ENCODE measurements at regions not wholly inside any gene's neighbourhood (a gene's known extent, or its start where the extent isn't known, plus 50 kb on each side); places are given as distances from the start of the nearest gene placed in this dataset.

DNA sequence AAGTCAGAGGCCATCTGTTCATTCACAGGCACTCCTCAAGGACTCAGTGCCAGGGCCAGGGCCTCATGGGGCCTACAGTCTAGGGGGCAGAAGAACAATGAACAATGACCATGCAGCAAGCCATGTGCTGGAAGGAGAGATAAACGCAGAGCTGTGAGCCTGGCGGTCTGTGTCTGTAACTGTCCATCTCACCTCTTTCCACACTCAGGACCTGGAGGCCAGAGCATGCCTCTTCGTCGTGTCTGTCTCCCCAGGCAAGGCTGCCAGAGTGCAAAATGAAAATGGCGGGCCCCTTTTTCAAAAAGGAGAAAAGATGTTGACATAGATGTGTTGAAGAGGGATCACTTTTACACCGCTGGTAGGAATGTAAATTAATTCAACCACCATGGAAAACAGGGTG is 78.5 kb downstream of the MSX1 start:
- Histone ChIP-seq H3K9me3 (ENCODE audit: control extremely low read depth in 1 of 3, control insufficient read depth in 2 of 3, insufficient read depth in 1 of 3, low read length in 2 of 3) (peaks cover 0 to 4% (median 1%) of the 10 kb centered on the region in 3 donors), H3K36me3 (replicated peaks in 1 of 2; ENCODE audit: control extremely low read depth in 1 of 2, control insufficient read depth in 1 of 2, extremely low read depth in 1 of 2, insufficient read depth in 2 of 2, low read length in 1 of 2) (no peaks in the 10 kb centered on the region), H3K79me2 (ENCODE audit: control insufficient read depth, insufficient read depth, low read length) (no peaks in the 10 kb centered on the region), H3K9ac (ENCODE audit: low read length) (no peak overlapping the region), H4K20me1 (ENCODE audit: control insufficient read depth, insufficient read depth, low read length, poor library complexity, severe bottlenecking) (no peaks in the 10 kb centered on the region), H3K27me3 (replicated peaks in 1 of 4; ENCODE audit: control extremely low read depth in 1 of 4, control insufficient read depth in 3 of 4, insufficient read depth in 4 of 4, low read length in 3 of 4) (no peaks in the 10 kb centered on the region), H3K4me2 (replicated peaks; ENCODE audit: low read depth, low read length, poor library complexity, severe bottlenecking) (no peak overlapping the region), H3K4me1 (ENCODE audit: control insufficient read depth in 2 of 2, insufficient read depth in 2 of 2, low read length in 2 of 2) (peaks cover 13 to 19% of the 10 kb centered on the region in 2 donors), H3K4me3 (ENCODE audit: control extremely low read depth in 1 of 5, extremely low read depth in 1 of 5, insufficient read depth in 1 of 5, low read depth in 2 of 5, low read length in 4 of 5) (no peak overlapping the region), H3K27ac (ENCODE audit: low read length in 2 of 2) (no peak overlapping the region), H2AFZ (ENCODE audit: insufficient read depth, low read depth, low read length, poor library complexity, severe bottlenecking) (no peak overlapping the region)
- intact Hi-C loops (cut with micrococcal nuclease): no loop called here
- CTCF ChIA-PET: no interaction called here
- POLR2A ChIA-PET: no interaction called here
- TF ChIP-seq, protein P1, sequence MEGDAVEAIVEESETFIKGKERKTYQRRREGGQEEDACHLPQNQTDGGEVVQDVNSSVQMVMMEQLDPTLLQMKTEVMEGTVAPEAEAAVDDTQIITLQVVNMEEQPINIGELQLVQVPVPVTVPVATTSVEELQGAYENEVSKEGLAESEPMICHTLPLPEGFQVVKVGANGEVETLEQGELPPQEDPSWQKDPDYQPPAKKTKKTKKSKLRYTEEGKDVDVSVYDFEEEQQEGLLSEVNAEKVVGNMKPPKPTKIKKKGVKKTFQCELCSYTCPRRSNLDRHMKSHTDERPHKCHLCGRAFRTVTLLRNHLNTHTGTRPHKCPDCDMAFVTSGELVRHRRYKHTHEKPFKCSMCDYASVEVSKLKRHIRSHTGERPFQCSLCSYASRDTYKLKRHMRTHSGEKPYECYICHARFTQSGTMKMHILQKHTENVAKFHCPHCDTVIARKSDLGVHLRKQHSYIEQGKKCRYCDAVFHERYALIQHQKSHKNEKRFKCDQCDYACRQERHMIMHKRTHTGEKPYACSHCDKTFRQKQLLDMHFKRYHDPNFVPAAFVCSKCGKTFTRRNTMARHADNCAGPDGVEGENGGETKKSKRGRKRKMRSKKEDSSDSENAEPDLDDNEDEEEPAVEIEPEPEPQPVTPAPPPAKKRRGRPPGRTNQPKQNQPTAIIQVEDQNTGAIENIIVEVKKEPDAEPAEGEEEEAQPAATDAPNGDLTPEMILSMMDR (IDR thresholded peaks at IDR 0.05): no peak
- TF ChIP-seq EZH2 (IDR thresholded peaks at IDR 0.05; ENCODE audit: borderline replicate concordance, insufficient read depth, low read depth, low read length, poor library complexity, severe bottlenecking): no peak
- H3K4me1 Mint-ChIP-seq: peaks cover 26% of the 10 kb centered on the region
- ATAC-seq (ENCODE audit: low read depth): no peak
- DNase-seq: no peak
- WGBS (ENCODE audit: insufficient coverage): 100% methylated on average over 3 of the region's 6 CpGs
- no peaks in the 10 kb centered on the region for H3K9me3 Mint-ChIP-seq (ENCODE audit: insufficient read depth)
- no peak overlapping the region for H3K4me3 Mint-ChIP-seq
- H3K27me3 Mint-ChIP-seq: no peaks in the 10 kb centered on the region
- H3K27ac Mint-ChIP-seq: no peak overlapping the region

DNA sequence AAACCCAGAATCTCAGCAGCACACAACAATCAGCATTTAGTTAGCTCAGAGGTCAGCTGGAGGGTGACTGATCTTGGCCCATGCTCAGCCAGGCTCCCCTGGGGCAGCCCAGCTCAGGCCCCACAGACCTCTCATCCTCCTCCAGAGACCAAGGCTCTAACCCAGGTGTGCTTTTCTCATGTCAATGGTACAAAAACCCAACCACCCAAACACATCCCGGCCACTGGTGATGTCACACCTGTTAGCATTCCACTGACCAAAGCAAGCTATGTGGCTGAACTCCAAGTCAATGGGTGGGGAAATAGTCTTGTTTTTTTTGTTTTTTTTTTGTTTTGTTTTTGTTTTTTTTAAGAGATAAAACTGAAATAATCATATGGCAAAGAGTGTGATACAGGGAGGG is 77.5 kb downstream of the CYTL1 start:
- POLR2A ChIA-PET: interaction anchor here (0.6 to 1.1 kb wide), 2 partner anchors 70 to 83 kb away, joined by 3 to 5 read pairs; no protein-coding TSS in a partner anchor
- Mint-ChIP-seq H3K4me3 (peak overlapping the region; percentile 20), H3K4me1 (peaks cover 63% of the 10 kb centered on the region), H3K9me3 (ENCODE audit: insufficient read depth) (peaks cover 3% of the 10 kb centered on the region), H3K27me3 (no peaks in the 10 kb centered on the region), H3K27ac (peak overlapping the region; percentile 99)
- CTCF ChIA-PET: interaction anchor here (0.8 to 1.3 kb wide), 2 partner anchors 19 to 53 kb away, joined by 3 to 4 read pairs; no protein-coding TSS in a partner anchor
- Histone ChIP-seq H3K9me3 (ENCODE audit: control extremely low read depth in 1 of 3, control insufficient read depth in 2 of 3, insufficient read depth in 1 of 3, low read length in 2 of 3) (peaks cover 1 to 12% (median 11%) of the 10 kb centered on the region in 3 donors), H2AFZ (ENCODE audit: insufficient read depth, low read depth, low read length, poor library complexity, severe bottlenecking) (no peak overlapping the region), H3K4me2 (replicated peaks; ENCODE audit: low read depth, low read length, poor library complexity, severe bottlenecking) (peak overlapping the region; percentile 25), H3K36me3 (replicated peaks in 1 of 2; ENCODE audit: control extremely low read depth in 1 of 2, control insufficient read depth in 1 of 2, extremely low read depth in 1 of 2, insufficient read depth in 2 of 2, low read length in 1 of 2) (no peaks in the 10 kb centered on the region), H4K20me1 (ENCODE audit: control insufficient read depth, insufficient read depth, low read length, poor library complexity, severe bottlenecking) (no peaks in the 10 kb centered on the region), H3K4me1 (ENCODE audit: control insufficient read depth in 2 of 2, insufficient read depth in 2 of 2, low read length in 2 of 2) (peaks cover 36 to 40% of the 10 kb centered on the region in 2 donors), H3K4me3 (ENCODE audit: control extremely low read depth in 1 of 5, extremely low read depth in 1 of 5, insufficient read depth in 1 of 5, low read depth in 2 of 5, low read length in 4 of 5) (no peak overlapping the region), H3K79me2 (ENCODE audit: control insufficient read depth, insufficient read depth, low read length) (no peaks in the 10 kb centered on the region), H3K9ac (ENCODE audit: low read length) (no peak overlapping the region), H3K27me3 (replicated peaks in 1 of 4; ENCODE audit: control extremely low read depth in 1 of 4, control insufficient read depth in 3 of 4, insufficient read depth in 4 of 4, low read length in 3 of 4) (no peaks in the 10 kb centered on the region), H3K27ac (ENCODE audit: low read length in 2 of 2) (no peak overlapping the region)
- DNase-seq (no peak), ATAC-seq (ENCODE audit: low read depth) (no peak)
- intact Hi-C loops (cut with micrococcal nuclease): loop anchor here (5.0 kb wide), 4 partner anchors 39 to 399 kb away; partner anchors contain the start of gene STX18
- no peak for TF ChIP-seq EZH2 (IDR thresholded peaks at IDR 0.05; ENCODE audit: borderline replicate concordance, insufficient read depth, low read depth, low read length, poor library complexity, severe bottlenecking)
- TF ChIP-seq, protein P1 (IDR thresholded peaks at IDR 0.05): no peak
- WGBS (ENCODE audit: insufficient coverage): no CpG with 5 or more reads among the region's 1 CpG

Measured in B cell (primary cell).